ENCODE measurements at regions not wholly inside any gene's neighbourhood (a gene's known extent, or its start where the extent isn't known, plus 50 kb on each side); places are given as distances from the start of the nearest gene placed in this dataset.

DNA sequence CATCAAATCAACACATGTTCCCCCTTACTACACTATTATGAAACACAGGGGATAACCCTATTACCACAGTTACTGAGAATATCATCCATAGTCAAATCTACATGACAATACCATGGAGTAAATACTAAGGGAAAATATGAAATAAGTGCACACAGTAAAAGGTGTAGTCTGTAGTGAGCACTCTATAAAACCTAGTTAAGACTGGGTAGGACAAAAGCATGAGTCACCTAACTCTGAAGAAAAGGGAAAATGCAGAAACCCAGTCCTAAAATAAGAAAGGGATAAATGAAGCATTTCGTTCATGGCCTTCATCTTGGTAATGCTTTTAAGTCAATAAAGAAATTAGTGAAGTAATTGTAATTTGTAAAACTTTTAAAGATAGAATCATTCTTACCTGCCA, 65.4 kb upstream of the ACVR2A start:
- H3K36me3 ChIP-seq: no peaks in the 10 kb centered on the region
- no peak for DNase-seq
- H3K4me1 ChIP-seq: no peaks in the 10 kb centered on the region
- intact Hi-C loops (cut with DNase I): no loop called here
- H3K27me3 ChIP-seq: no peaks in the 10 kb centered on the region
- H3K4me3 ChIP-seq: no peak overlapping the region
- no peaks in the 10 kb centered on the region for H3K9me3 ChIP-seq
- TF ChIP-seq, protein P1, sequence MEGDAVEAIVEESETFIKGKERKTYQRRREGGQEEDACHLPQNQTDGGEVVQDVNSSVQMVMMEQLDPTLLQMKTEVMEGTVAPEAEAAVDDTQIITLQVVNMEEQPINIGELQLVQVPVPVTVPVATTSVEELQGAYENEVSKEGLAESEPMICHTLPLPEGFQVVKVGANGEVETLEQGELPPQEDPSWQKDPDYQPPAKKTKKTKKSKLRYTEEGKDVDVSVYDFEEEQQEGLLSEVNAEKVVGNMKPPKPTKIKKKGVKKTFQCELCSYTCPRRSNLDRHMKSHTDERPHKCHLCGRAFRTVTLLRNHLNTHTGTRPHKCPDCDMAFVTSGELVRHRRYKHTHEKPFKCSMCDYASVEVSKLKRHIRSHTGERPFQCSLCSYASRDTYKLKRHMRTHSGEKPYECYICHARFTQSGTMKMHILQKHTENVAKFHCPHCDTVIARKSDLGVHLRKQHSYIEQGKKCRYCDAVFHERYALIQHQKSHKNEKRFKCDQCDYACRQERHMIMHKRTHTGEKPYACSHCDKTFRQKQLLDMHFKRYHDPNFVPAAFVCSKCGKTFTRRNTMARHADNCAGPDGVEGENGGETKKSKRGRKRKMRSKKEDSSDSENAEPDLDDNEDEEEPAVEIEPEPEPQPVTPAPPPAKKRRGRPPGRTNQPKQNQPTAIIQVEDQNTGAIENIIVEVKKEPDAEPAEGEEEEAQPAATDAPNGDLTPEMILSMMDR (IDR thresholded peaks at IDR 0.05): no peak
- ATAC-seq: no peak
- H3K27ac ChIP-seq: no peak overlapping the region

DNA sequence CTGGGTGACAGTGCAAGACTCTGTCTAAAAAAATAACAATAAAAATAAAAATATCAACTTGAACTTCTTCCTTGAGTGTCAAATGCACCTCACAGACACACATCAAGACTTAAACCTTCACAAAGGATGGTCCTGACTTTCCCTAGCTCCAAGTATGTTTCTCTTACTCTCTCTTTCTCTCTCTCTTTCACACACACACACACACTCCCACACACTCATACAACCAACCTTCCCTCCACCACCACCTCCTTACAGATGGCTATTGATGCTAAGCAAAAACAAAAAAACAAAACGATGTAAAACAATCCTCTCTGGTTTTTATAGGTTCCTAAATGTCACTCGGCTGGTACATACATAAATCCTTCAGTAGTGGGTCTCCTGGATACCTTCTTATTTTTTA, 67.4 kb upstream of the ACVR2A start:
- no peak for ATAC-seq
- no peaks in the 10 kb centered on the region for H3K9me3 ChIP-seq
- H3K27me3 ChIP-seq: no peaks in the 10 kb centered on the region
- intact Hi-C loops (cut with DNase I): no loop called here
- no peak for DNase-seq
- no peak overlapping the region for H3K27ac ChIP-seq
- no peak overlapping the region for H3K4me3 ChIP-seq
- H3K4me1 ChIP-seq: no peaks in the 10 kb centered on the region
- H3K36me3 ChIP-seq: no peaks in the 10 kb centered on the region
- TF ChIP-seq, protein P1 (IDR thresholded peaks at IDR 0.05): no peak

DNA sequence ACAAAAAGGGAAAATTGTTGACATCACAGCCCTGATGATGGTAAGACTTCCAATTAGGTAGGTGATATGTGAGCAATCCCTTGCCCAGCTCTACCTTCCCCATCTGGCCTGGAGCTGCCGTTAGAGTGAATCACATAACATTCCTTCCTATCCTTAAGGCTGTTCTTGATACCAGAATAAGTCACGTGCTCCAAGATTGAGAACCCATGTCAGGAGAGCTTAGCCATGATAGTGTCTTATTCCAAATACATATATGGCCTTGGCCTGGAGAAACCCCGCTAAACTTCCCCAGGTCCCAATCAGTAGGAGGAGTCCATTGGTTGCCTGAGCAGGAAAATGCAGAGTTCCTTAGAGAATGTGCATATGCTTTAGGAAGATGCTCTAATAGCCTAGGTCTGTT, 70.0 kb upstream of the ACVR2A start:
- DNase-seq (no peak), ATAC-seq (no peak)
- Histone ChIP-seq H3K36me3 (no peaks in the 10 kb centered on the region), H3K4me3 (no peak overlapping the region), H3K27ac (no peak overlapping the region), H3K9me3 (no peaks in the 10 kb centered on the region), H3K27me3 (no peaks in the 10 kb centered on the region), H3K4me1 (no peaks in the 10 kb centered on the region)
- intact Hi-C loops (cut with DNase I): no loop called here
- TF ChIP-seq, protein P1 (IDR thresholded peaks at IDR 0.05): no peak

DNA sequence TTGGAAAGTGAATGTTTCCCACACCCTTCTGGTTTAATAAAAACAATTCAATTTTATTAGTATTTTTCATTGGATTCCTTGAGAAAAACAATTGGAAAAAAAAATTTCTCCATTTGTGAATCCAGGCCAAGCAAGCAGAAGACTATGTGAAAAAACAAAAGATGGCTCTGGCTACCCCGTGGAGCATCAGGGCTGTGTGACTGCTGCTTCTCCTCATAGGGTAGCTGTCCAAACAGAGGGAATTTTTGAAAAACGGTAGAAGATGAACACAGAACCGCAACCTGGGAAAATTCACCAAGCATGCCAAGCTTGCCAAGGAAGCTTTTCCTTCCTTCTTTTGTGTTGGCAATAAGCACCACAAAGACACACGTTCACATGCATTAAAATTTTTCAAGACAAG, 71.3 kb upstream of the ACVR2A start:
- no peak for DNase-seq
- ATAC-seq: no peak
- H3K27me3 ChIP-seq: no peaks in the 10 kb centered on the region
- H3K4me1 ChIP-seq: no peaks in the 10 kb centered on the region
- no peak overlapping the region for H3K27ac ChIP-seq
- TF ChIP-seq, protein P1 (IDR thresholded peaks at IDR 0.05): no peak
- H3K4me3 ChIP-seq: no peak overlapping the region
- intact Hi-C loops (cut with DNase I): no loop called here
- no peaks in the 10 kb centered on the region for H3K9me3 ChIP-seq
- no peaks in the 10 kb centered on the region for H3K36me3 ChIP-seq

GRCh38 chr2:147772781-147773180, 72.0 kb upstream of the ACVR2A start:
- Histone ChIP-seq H3K4me3 (no peak overlapping the region), H3K9me3 (no peaks in the 10 kb centered on the region), H3K4me1 (no peaks in the 10 kb centered on the region), H3K27me3 (no peaks in the 10 kb centered on the region), H3K36me3 (no peaks in the 10 kb centered on the region), H3K27ac (no peak overlapping the region)
- intact Hi-C loops (cut with DNase I): no loop called here
- DNase-seq (no peak), ATAC-seq (no peak)
- TF ChIP-seq, protein P1 (IDR thresholded peaks at IDR 0.05): no peak

All from left lung (tissue), 4 donors.